NCI-H748 (cell line): ENCODE measurements at regions not wholly inside any gene's neighbourhood (a gene's known extent, or its start where the extent isn't known, plus 50 kb on each side); places are given as distances from the start of the nearest gene placed in this dataset.

Experiments
- DNase-seq: peaks from one replicate; lab custom pipeline; 2025; ENCODE audit not compliant: unreplicated experiment; lab: John Stamatoyannopoulos, UW

DNA sequence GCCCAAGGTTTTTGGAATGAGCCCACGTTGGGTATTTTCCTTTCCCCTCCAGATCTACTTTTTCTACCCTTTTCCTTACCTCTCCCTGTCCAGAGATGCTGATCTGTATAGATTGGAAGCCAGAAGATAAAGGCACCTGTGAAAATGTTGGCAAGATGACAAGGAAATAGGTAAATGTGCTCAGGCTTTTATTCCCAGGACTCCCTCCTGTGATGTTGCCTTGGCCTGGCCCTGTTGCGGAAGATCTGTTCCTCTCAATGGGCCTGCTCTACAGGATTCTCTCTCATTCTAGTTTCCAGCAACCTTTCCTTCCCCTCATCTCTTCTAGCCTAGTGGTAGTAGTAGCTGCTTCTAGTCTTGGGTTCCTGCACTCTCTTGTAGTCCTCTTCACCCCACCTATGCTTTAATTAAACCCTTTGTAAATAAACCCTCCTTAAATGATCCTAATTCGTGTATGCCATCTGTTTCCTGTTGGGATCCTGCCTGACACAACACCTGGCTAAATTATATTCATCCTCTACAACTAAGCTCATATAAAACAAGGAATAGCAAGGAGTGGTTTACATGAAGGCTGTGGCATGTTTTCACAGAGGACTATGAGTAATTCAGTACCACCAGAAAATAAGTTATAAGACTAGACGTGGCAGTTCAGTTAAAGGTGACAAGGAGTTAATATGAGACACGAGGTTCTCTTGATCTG lies 95.7 kb upstream of the MAOA start:
- peak; percentile 78 for DNase-seq

DNA sequence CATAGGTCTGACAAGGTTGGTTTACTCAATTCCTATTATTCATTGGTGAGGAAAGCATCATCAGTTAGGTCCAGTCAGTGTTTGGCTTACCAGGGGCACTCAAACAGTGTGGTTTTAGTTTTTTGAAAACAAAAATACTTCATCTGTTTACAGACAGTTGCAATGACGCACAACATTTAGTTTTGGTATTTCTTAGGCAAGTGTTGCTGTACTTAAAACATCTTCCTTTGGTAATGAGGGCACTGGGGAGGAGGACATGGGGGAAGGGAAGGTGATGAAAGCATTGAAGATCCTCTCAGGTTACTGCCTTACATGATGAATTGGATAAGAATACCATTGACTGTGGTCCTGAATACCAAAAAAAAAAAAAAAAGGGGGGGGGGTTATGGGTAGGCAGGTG lies 93.7 kb upstream of the MAOA start:
- DNase-seq = no peak

DNA sequence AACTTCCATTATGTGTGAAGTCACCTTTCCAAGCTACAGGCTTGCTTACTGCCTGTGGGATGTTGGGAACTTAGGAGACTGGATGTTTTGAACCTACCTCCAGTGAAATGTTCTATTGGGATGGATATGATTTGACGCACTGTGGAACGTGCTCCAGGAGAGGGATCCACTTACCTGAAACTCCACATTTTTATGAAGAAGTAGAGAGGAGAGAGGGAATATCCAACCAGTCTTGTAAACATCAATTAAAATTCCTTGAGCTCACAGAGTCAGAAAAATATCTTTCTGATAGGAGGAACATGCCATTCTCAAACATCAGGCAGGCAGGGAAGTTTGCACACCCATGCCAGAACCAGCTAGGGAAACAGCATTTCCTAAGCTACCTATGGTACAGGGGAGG lies 91.1 kb upstream of the MAOA start:
- no peak for DNase-seq

DNA sequence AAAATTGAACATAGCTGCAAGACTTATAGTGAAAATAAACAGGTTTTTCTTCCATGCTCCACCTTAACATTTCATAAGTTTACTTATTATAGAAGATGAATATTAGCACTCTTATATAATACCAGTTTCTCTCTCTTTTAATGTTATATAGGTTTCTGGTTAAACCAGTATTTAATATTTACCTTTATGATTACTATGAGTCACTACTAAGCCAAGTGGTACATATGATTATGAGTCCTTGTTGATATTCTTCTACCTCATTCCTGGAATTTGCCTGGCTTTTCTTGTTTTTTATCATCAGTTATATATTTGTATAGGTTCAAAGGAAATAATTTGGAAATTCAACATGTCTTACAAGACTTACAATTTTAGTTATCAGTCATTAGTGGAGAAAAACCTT lies 89.9 kb upstream of the MAOA start:
- DNase-seq = no peak

DNA sequence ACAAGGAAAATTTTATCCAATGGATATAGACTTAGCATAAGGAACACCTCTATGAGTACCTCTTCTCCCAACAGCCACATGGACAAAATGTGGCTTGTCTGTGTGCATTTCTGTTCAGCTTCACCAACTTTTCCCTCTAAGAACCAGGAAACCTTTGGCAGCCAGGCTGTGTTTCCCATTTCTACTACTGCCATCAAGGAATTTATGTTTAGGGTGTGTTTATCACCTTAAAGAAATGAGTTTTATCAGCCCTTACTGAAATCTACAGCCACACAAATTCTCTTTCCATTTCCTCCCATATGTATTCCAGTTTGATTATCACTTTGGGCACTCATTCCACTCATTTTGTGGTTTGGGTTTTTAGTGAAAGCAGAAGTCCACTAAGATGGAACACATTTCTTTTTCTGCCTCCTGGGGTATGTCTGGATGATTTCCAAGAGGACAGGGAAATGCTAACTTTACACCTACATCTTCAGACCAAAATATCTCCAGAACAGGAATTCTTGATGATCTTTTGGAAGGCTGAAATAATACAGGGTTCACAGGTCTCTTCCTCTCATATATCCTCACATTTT lies 82.6 kb upstream of the MAOA start:
- DNase-seq = no peak

DNA sequence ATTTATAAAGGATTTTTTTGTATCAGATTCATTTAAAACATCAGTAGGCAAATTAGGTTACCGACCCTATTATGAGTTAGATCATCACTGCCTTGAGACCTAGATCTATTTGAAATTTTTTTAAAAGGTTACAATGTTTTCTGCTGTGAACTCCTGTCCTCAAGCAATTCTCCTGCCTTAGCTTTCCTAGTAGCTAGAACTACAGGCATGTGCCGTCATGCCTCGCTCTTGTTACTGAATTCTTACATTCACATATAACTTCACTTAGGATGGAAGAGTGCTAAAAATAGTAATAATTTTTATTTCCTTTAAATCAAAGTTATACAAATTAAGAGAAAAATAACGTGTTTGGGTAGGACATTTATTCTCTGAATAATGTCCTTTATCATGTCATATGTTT lies 75.5 kb upstream of the MAOA start:
- no peak for DNase-seq

DNA sequence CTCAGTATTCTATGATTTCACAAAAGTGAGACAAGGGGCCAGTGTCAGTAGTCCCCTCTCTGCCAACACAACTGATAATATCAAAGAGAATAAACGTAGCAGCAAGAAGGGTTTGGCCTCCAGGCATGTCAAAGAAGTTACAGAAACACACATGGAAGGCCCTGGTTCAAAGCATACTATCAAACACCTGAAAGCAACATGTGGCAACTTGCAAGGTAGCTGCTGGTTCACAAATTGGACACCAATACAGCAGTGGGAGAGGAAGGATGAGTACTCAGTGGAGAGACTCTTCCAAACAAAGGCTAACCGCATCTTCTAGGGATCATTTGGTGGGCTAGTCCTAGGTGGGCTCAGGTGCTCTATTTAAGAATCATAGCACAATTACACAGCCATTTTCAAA lies 74.9 kb upstream of the MAOA start:
- DNase-seq = no peak

DNA sequence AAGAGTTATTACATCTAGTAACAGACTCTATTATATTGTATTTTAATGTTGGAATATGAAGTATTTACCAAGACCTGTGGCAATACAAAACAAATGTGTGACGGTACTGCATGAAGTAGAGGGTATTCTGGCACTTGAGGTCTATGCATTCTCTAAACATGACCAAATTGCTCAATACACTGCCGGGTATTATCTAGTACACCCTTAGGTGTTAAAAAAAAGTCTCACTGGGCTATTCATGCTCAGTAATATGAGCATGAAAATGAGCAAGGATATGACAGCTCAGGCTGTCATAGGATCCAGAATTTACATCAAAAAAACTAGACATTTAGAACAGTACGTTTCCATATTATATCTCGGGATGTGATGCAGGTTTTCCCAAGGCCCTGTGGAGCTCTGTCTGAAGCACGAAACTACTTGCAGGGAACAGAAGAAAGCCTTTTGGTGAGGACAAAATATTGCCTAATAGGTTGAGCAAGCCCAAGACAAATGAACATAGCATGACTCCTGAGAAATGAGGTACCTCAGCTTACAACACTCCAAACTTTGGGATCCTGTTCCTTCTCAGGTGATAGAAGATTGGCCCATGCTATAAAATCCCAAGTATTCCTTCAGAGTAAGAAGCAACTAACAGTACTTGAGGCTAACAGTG lies 74.1 kb upstream of the MAOA start:
- no peak for DNase-seq

DNA sequence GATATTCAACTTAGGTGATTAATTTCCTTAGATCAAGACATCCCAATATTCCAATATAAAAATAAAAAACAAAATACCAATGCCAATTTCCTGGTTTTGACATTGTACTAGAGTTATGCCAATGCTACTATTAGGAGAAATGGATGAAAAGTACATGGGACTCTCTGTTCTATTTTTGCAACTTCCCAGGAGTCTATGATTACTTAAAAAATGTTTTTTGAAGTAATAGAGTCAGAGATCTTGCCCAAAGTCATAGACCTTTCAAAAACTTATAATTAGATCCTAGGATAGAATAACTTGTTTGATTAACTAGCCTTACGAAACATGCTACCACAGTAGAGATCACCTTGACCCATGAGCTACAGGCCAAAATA lies 73.6 kb upstream of the MAOA start:
- no peak for DNase-seq

DNA sequence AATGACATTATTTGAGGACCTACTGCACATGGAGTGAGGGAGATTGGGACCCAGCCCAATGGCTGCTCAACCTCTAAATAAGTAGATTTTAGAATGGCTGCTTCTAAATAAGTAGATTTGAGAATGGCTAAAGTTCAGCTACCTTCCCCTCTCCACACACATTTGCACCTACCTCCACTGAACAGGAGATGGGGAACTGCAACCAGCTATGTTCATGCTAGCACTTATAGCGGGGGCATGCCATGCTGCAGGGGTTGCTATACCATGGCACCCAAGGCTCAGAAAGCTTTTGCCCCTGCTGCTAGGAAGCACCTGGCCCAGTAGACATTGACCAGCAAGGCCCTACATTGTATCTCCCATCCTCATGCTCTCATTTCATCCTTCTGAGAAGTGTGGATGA lies 70.2 kb upstream of the MAOA start:
- no peak for DNase-seq

DNA sequence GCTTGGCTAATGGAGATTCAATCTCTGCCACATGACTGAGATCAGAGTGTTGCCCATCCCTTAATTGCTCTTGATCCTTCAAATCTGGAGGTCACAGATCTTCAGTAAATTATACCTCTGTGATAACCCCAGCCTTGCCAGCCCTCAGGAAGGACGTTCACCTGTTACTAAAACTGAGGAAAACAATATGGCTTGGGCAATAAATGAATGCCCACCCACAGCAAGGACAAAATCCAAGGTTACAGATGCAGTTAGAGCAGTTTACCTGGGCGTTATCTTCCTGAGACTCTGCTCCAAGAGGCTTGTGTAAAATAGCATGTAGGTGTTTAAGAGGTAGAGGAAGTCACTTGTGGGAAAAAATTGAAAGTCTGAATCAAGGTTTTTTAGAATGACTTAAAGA lies 69.3 kb upstream of the MAOA start:
- no peak for DNase-seq

DNA sequence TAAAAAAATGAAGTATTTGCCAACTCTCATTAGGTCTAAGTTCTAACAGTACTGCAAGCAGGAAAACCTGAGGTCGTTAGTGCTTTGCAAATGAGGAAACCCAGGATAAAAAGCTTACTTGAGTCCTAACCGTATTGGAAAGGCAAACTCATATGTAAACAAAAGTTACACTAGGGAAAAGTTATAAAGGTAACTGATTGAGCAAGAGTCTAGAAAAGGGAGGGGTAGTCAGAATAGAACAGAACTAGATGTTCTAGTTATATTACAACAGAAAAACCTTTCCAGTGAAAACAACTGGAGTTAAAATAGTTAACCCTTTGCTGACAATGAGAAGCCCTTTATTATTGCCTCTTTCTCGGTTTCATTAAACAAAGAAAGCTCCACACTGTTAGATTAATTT lies 66.4 kb upstream of the MAOA start:
- DNase-seq = no peak

DNA sequence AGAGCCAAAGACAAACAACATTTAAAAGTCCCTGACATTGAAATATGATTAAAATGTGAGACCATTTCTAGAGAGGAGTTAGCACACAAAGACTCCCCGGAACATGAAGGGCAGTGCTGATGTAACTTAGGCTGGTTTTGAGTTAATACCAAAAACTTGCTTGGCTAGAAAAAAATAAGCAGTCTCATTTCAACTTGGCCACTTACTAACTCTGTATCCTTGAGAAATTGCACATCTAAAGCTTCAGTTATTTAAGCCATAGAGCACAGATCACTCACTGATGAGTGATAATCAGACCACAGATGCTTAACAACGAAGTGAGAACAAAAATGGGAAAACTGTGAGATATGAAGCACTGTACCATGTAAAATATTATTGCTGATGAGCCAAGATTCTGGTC lies 65.9 kb upstream of the MAOA start:
- DNase-seq = no peak

DNA sequence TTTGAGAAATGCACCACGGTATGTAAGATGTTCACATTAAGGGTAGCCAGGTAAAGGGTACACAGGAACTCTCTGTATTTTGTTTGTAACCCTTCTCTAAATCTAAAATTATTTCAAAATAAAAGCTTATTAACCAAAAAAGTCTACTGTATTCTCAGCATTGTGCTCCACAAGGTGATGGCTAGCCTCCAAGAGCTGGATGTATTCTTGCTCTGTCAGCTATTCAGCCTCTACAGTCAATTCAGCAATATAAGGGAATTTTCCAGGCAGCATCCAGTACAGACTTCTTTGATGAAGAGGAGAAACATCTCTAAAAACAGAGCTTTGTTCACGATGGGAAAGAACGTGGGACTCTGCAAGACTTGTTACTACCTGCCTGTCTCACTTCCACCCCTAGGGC lies 63.5 kb upstream of the MAOA start:
- DNase-seq = no peak

DNA sequence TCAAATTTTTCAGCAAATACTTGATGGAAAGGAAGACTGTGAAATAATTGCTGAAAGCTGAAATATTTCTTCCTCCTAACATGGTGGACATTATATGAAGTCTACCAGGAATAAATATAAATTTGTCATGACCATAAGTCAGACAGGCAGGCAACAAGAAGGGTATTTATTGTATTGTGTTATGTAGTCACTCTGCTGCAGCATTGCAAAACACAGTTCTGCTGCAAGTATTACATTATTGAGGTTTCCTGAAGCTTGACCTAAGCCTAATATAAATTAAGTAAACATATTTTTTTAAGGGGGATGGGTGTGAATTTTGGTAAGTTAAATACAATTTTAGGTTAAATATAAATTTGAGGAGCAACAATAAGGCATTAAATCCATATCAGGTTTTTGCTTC lies 60.2 kb upstream of the MAOA start:
- no peak for DNase-seq

DNA sequence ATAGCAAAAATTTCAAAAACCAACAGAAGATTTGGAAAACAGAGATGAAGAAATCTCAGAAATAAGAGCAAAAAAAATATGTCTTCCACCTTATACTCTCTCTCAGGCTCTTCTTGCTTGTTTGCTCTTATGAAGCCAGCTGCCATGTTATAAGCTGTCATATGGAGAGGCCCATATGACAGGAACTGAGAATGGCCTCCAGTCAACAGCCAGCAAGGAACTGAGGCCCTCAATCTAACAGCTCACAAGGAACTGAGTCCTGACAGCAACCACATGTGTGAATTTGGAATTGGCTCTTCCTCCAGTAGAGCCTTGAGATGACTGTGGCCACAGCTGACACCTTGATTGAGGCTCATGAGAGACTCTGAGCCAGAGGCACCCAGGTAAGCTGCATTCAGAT lies 51.3 kb upstream of the MAOA start:
- no peak for DNase-seq

DNA sequence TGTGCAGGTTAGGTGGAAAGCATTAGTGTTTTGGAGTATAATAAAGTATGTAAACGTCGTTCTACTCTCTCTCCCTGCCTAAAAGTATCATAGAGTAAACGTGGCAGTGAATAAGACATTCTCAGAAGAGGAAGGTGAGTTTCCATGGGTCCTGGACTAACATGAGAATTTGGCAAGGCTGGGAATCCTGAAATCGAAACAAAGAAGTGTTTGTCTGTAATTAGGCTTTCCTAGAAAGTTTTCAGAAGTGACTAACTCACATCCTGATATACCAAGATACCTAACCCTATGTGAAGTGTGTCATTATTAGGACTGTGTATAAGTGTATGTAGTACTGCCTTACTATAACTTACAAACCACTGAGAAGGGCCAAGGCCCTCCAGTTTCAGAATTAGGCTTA lies 50.7 kb upstream of the MAOA start:
- no peak for DNase-seq
